ENCODE measurements at regions not wholly inside any gene's neighbourhood (a gene's known extent, or its start where the extent isn't known, plus 50 kb on each side); places are given as distances from the start of the nearest gene placed in this dataset.
A peak's percentile ranks its signal among the peaks of the same experiment; 100 is the strongest.

DNA sequence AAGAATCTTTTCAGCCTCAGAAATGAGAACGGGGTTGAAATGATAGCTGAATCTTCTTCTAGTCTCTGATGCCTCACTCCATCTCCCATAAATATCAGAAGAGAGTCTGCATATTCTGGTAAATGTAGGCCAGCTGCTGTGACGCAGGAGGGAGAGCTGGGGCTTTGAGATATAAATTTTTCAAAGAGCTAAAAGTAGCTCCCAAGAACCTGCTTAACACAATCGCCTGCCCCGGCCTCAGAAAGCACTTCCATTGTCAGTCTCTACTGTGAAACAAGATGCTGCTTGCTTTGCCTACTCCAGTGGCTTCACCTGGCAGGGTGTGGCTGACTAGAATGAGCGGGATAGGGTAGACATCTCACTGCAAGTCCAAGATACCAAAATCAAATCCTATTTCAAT lies 105.0 kb upstream of the CCDC150 start:
- DNase-seq: no peak

DNA sequence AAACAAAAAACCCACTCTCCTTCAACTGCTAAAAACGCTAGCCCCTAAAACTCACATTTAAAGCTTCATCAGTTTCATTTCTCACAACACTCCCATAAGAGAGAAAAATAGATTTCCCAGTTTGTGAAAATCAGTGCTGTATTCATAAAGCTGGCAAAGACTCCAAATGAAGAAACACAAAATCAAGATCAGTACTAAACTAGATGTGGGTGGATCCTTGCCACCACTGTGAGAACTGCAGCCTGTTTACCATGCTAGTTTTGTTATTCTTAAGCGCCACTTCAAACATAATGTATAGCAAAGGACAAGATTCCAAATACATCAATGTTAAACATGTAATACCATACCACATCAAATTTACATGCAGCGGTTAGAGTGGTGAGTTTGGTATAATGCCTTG lies 104.5 kb upstream of the CCDC150 start:
- no peak for DNase-seq

DNA sequence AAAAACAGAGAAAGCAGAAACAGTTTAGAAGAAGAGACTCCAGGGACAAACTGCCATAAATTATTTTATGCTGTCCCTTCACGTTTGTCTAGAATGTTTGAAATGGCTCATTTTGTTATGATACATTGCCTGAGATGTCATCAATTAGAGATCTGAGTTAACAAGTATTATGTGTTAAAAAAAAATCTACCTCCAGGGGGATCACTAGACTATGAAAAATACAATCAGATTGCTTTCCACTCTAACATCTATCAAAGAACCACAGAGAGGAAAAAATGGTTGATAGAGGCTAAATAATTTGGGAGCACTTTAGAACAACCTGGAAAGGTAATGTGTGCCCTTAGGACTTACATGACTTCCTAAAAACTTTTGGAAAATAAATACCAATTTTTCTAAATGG lies 103.8 kb upstream of the CCDC150 start:
- DNase-seq: no peak

DNA sequence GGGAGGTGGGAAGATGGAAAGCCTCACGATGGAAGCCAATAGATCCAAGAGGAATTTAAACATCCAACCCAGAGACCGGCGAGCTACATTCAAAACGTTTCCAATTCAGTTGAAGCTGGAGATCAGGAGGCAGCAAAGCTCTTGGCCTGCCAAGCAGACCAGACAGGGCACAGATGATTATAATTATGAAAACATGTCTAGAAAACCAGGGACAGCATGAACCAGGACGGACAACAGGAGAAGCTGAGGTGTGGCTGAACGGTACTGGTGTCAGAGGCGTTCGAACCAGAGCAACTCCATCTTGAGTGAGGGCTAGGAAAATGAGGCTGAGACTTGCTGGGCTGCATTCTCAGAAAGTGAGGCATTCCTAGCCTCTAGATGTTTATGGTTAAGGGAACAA lies 102.2 kb upstream of the CCDC150 start:
- DNase-seq: no peak

DNA sequence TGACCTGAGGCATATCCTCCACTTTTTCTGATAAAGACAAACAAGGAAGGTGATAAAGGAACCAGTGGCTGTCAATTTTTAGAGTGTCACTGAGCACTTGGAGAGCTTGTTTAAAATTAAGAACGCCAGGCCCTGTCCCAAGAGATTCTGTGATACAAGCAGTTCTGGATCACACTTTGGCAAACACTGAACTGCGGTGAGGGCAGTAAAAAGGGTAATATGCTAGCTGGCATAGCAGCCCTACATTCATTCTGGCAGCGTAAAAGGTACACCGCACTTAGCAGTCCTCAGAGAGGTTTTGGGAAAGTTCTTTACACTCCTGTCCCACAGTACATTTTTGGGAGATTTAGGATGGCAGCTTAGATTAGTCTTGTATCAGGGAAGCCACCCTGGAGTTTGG lies 101.3 kb upstream of the CCDC150 start:
- no peak for DNase-seq

DNA sequence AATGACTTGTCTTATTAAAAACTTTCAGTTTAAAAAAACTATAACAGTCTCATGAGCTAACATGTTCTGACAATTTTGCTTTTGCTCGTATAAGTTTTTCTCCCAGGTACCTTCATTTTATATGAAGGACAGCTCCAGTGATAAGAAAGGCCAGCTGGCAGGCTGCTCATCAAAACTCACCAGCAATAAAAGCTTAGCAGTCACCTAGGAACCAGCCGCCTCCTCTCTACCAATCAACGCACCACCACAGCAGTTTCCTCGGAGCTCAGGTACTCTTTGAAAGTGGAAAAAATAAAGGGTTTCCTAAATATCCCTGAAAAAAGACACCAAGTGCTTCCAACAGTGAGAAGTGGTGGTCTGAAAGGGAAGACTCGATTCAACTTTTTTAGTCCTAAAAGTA lies 100.9 kb upstream of the CCDC150 start:
- no peak for DNase-seq

DNA sequence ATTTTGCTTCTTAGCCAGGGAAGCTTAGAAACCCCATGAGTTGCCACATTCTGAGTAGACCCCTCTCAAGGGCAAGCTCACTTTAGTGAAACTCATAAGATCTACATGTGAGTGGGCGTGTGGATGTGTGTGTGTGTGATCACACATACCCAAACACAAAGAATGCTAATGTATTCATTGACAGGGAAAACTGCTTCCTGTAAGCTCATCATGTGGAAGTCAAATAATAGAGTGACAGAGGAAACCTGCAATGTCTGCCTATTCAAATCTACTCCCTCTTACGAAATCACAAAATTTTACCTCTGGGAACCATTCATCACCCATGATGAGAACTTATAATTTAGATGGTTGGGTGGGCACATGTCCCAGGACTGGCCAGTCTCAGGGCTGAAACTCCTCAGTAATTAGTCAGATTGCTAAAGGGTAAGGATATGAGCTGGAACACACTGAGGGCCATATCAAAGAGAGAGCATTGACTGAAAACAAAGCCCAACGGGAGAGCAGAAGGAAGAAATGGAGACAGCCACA lies 94.5 kb upstream of the CCDC150 start:
- no peak for DNase-seq

DNA sequence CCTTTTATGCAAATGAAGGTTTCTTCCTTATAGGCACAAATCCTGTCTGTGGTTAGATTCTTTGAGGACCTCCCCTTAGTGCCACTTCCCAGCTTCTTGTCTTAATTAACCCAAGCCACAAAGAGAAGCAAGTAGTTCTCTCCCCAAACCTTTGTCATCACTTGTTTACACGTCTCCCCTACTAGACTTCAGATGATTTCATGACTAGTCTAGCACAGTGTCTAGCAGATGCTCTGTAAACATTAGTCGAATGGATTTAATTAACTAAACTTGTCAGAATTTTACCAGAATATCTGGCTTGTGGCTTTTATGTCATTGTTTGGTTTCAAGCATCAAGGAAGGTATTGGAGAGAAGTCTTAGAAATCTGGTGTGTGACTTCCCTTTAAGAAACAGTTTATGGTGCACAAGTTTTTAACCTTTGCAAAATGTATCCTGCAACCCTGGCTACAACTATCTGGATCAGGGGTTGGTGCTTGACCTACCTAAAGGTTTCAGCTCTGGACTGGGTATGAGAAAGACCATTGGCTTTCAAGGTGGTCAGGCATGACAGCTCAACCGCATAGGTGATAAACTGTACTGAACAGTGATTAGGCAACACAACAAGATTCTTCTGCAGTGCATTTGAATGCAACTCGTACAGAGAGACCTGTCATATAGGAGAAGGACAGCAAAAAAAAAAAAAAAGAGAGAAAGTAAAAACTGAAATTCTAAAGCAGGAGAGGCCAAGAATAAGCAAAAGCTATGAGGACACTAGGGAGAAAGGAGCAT lies 93.2 kb upstream of the CCDC150 start:
- DNase-seq: no peak

DNA sequence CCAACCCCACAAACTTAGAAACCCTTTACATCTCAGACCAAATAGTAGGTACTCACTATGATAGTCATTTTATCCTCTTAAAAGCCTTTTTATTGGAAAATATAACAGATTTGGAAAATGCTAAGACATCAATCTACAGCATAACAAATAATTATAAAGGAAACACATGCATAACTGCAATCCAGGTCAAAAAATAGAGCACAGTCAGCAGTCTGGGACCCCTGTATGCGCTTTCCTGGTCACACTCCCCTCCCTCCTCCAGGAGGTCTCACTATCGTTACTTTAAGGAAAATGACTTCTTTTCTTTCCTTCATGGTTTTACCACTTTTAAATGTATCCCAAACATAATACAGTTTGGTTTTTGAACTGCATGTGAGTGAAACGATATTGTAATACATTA lies 90.5 kb upstream of the CCDC150 start:
- DNase-seq: no peak

DNA sequence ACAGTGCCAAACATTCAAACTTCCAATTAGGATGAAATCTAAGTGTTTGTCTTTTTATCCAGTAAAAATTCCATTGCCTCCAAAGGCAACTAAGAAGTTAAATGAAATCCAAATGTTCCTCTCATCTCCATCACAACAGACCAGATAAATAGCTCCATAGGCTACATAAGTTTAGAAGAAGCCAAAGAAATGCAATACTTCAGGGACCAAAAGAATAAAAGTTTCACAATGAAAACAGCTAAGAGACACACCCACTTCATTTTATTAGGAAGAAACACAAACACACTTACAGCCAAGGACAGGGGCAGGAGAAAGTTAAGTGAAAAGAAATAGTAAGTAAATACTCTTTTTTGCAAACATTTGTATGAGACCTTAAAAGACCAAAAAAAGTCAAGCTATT lies 88.5 kb upstream of the CCDC150 start:
- DNase-seq: peak; percentile 64

DNA sequence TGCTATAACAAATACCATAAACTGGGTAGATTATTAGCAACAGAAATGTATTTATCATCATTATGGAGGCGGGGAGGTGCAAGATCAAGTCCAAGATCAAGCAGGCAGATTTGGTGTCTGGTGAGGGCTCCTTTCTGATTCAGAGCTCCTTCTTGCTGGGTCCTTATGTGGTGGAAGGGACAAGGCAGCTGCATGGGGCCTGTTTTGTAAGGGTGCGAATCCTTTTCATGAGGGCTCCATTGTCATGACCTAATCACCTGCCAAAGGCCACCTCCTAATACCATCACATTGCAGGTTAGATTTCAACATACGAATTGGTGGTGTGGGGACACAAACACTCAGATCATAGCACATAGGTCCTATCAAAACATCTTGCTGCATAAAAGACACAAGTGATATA lies 84.4 kb upstream of the CCDC150 start:
- no peak for DNase-seq

DNA sequence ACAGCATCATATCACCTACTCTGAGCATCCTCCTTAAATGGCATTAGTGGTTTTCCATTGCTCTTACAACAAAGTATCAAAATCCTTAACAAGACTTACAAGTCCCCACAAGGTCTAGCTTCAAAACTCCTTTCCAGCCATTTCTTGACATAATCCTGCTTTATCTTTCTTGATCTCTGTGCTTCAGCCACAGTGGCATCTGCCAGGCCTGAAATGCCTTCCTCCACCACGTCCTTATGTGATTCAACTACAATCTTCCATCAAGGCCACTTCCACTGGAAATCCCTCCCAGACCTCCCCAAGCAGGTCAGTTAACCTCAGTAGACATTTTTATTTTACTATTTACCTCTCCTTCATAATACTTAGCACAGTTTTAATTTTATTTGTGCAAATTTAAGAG lies 83.8 kb upstream of the CCDC150 start:
- no peak for DNase-seq

DNA sequence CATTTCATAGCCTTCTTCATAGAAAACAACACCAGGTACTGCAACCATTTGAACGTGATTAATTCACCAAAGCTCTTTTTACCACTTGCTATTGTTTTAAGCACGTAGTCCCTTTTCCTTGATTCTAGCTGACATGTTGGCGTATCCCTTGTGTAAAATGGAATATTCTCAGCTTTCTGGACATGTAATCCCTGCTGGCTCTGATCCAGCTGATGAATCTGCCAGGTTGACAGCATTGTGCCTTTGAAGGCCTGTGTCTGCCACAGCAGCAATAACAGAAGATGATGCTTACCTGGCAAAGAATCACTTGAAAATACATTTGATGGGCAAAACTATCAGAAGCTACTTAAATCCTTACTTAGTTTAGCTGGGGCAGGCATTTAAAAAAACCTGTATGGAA lies 81.0 kb upstream of the CCDC150 start:
- DNase-seq: no peak

DNA sequence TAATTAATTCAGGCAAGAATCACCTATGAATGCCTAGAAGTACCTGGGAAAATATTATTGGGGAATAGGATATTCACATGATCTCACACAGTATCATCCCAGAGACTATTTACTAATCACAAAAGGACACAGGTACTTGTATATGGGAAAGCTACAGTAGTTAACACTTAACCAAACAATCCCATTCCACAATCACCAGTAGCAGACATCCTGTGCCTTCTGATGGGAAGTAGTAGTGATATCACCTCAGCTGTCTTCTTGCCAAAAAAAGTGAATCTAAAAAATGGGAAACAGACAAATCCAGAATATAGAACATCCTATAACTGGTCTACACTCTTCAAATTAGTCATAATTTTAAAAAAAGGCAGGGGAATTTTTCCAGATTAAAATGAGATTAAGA lies 75.6 kb upstream of the CCDC150 start:
- DNase-seq: no peak

DNA sequence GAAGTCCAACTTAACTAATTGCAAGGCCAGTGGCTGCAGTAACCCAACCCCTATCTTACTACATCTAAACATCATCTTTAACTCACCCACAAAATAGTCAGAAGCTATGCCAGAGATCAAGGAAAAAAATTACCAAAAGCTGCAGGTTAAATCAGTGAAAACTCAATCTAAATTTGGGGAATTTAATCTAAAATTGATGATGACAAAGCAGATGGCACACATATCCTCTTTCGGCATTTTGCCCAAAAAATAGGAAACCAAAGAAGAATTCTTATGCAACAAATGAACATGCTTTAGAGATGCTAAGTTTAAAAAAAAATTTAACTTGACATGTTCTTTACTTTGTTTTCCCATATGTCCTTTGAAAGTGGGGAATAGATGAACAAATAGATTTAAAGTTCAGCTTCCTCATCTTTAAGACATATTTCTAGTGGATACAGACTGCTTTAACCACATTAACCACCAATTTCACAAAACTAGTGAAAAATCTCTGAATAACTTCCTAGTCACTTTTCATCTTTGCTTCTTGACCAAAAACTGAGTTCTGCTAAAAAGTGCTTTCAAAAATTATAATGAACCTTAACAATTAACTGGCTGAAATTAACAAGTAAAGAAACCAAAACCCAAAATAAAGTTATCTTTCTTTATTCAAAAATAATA lies 74.3 kb upstream of the CCDC150 start:
- no peak for DNase-seq

DNA sequence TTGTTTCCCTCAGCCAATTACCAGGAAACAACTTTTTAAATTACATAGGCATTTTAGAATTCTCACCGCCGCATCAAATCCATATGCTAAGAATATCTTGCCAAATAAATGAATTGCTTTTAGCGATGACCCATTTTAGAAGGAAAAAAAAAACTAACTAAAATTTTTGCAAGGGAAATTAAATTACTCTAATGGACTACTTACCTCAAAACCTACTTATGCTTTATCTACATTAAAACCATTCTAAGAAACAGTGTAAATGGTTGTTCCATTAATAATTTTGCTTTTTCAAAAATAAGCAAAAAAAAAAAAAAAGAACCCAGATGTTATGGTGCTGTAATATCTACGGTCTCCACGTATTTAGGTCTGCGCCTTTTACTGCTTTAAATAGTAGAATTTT lies 73.5 kb upstream of the CCDC150 start:
- no peak for DNase-seq

DNA sequence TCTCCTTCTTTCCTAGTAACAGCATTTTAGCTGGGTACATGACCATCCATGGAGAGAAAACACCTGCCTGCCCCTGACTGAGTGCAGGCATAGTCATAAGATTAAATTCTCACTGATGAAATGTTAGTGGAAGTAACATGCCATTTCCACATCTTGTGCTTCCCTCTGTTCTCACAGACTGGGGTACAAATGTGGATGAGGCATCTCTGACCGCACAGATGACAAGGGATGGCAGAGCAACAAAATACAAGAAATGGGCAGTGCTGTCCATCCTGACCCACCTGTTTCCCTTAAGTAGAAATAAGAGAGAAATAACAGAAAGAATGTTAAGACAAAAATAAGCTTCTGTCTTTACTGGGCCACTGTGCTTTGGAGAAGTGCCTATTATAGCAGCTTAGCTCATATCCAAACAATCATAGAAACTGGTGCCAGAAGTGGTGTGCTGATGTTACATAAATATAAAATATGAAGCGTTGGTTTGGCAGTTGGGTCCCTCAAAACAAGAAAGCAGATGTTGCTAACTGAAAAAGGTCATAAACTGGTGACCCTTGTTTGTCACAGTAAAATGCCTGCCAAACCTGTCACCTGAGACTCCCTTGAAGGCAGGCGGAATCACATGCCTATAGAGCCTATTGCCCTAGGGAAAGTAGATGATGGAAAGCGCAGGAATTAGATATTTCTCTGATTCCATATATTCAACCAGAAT lies 72.4 kb upstream of the CCDC150 start:
- peak; percentile 78 for DNase-seq

DNA sequence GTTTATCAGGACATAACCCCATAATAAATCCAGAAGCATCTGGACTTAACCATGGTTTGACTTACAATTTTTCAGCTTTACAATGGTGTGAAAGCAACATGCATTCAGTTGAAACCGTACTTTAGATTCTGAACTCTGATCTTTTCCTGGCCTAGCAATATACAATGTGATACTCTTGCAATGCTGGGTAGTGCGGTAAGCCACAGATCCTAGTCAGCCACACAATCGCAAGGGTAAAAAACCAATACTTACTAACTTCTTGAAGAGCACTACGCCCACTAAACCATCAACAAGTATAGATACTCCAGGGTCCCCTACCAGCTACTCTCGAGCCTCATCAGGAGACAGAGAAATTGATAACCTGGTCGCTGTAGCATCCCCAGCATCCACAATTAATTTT lies 71.0 kb upstream of the CCDC150 start:
- no peak for DNase-seq

DNA sequence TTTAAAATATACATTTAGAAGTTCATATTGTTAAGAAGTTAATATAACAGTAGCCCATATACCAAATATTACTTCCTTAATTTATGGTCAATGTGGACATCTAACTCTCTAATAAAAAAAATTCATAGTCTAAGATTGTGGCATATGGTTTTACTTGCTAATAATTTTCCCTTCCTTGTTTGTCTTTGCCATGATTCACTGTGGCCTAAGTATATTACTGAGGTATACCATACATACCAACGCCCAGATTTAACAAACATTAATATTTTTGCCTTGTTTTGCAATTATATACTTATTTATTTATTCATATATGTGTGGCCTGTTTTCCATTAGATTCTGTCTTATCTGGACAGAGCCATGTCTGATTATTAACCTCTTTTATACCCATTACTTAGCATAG lies 54.6 kb upstream of the CCDC150 start:
- no peak for DNase-seq

DNA sequence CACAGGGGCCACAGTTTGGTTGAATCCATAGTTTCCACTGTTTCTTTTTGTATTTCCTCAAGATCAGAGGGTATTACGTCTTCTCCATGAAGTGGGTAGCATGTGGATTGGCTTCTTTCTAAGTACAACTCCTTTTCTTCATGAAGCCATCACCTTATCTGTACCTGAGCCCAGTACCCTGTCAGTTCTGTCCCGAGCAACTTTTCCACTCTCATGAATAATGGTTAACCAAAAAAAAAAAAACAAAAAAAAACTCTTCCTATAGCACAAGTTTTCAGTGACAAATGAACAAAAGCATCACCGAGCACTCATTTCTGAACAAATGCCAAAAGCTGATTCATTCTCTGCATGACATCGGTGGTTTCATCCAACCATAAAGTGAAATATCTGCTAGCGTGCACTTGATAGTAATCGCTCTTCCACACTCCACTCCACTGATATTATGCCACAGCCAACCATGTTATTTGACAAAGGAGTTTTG lies 53.0 kb upstream of the CCDC150 start:
- peak; percentile 55 for DNase-seq

DNA sequence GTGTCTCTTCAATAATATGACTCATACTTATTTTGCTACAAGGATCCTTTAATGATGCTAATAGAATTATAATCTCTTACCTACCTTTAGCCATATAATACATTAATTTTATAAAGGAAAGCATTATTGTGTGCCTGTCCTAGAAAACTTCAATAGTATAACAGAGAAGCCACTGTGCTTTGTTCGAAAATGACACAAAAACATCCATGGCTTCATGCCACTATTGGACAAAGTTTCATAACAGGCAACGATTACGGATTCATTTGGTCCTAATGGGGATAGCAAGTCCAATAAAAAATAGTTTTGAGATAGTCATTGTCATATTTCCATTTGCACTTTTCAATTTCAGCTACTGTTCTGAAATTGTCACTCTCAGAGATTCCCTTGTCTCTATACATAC lies 52.5 kb upstream of the CCDC150 start:
- no peak for DNase-seq

DNA sequence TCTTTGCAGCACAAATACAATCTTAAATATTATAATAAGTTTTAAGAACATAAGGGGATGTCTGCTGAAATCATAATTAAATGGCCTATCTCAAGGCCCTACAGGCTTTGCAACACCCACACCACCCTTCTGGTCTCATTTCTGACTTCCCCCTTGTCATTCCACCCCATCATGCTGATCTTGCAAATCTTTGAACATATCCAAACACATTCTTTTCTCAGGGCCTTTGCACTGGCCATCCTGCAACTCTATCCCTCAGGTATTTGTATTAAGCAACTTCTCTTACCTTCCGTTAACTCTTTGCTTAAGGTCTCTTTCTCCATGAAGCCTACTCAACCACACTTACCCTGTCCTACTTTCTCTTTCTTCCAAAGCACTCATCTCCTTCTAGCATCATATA lies 51.8 kb upstream of the CCDC150 start:
- no peak for DNase-seq

DNA sequence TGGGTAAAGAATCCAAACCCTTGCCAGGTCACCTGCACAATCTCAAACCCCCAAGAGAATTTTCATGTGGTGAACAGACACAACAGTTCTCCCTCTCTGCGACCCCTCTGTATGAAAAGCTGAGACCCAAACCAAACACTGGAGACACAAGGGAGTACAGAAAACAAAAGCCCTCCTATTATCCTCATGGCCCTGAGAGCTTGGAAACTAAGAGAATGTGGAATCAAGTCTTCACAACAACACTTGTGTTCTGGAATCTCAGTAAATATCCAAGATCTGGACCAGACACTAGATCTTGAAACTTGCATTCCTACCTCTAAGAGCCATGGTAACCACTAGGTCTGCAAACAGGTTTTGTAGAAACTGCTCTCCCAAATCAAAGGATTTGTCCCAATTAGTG lies 50.1 kb upstream of the CCDC150 start:
- DNase-seq: no peak

Data from muscle of arm (tissue), 1 donor.